Body of pancreas (tissue), 4 donors: ENCODE measurements at regions not wholly inside any gene's neighbourhood (a gene's known extent, or its start where the extent isn't known, plus 50 kb on each side); places are given as distances from the start of the nearest gene placed in this dataset.

ENCODE experiments used
- ATAC-seq: fragments of 150-250 bp; one replicate; pipeline ENCODE4 v1.9.1; 2016
- DNase-seq, 4 donors: peaks; one replicate each; pipeline ENCODE4 v3.0.0-alpha.2; 2019
- H3K27ac ChIP-seq, 4 donors: fragments of 200-600 bp; sonication (generic); 1 replicate in 3 of 4; 2 replicates in 1 of 4; pipeline versions ENCODE4 v1.5.1 to v1.6.1; 2016 to 2019; ENCODE audit warnings: mild to moderate bottlenecking in 1 of 4, mixed read lengths in 1 of 4, moderate library complexity in 1 of 4
- H3K27me3 ChIP-seq, 2 donors: fragments of 200-600 bp; sonication (generic); one replicate each; pipeline ENCODE4 v1.6.0; 2016; ENCODE audit warnings: mild to moderate bottlenecking in 1 of 2
- H3K36me3 ChIP-seq, 2 donors: fragments of 200-600 bp; sonication (generic); replicated peaks in 1 of 2; 2 replicates each; pipeline ENCODE4 v1.5.1; 2016; ENCODE audit warnings: low read depth in 2 of 2; ENCODE audit not compliant: insufficient read depth in 1 of 2
- H3K4me1 ChIP-seq: fragments of 200-600 bp; sonication (generic); one replicate; pipeline ENCODE4 v1.6.0; 2016
- H3K4me3 ChIP-seq, 2 donors: fragments of 200-600 bp; sonication (generic); 1 replicate in 1 of 2; 2 replicates in 1 of 2; pipeline ENCODE4 v1.5.1; 2016 to 2019
- H3K9me3 ChIP-seq, 3 donors: fragments of 200-600 bp; sonication (generic); 1 replicate in 2 of 3; 2 replicates in 1 of 3; pipeline ENCODE4 v1.5.1; 2016
- POLR2A ChIP-seq, 3 donors: fragments of 450-650 bp; IDR thresholded peaks; one replicate each; pipeline ENCODE4 v1.6.1; 2016; ENCODE audit warnings: antibody characterized with exemption in 3 of 3, mild to moderate bottlenecking in 2 of 3
- WGBS, 2 donors: methylation state at CpG; one replicate each; pipeline ENCODE4 v1.1.5; 2017; 5-methylcytosine and 5-hydroxymethylcytosine counted together
- intact Hi-C: fragments of 100-400 bp; cut with DNase I; formaldehyde crosslinking; loops from one replicate; pipeline ENCODE4 v1.15.1; 2023
- TF ChIP-seq, protein P1 (sequence below), 7 experiments: fragments of 450-650 bp in 4 of 7; fragments of 200-600 bp in 3 of 7; sonication (generic) in 3 of 7; IDR thresholded peaks; one replicate each; pipeline ENCODE4 v1.5.1; 2016 to 2019; ENCODE audit warnings: antibody characterized with exemption in 7 of 7

DNA sequence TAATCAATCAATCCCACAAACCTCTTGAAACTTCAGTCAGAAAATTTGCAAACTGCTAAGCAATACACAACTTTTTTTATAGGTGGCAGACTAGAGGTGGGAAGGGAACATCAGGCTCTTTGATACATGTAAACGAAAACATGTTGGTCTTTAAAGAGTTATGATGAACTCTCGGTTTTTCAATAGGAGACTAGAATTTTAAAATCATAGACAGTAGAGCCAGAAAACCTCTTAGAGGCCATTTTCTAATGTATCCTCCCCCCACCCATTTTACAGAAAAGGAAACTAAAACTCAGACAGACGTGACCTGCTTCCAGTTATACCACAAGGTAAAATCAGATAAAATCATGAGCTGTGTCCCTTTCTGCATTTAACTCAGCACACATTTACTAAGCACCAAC, 179.1 kb upstream of the LPP start:
- Histone ChIP-seq H3K4me1 (peaks cover 6% of the 10 kb centered on the region), H3K27me3 (no peaks in the 10 kb centered on the region), H3K4me3 (no peak overlapping the region), H3K36me3 (no peaks in the 10 kb centered on the region), H3K27ac (no peak overlapping the region), H3K9me3 (no peaks in the 10 kb centered on the region)
- no peak for DNase-seq
- WGBS, 2 donors: 16 to 19% methylated on average over 3 of the region's 3 CpGs
- TF ChIP-seq, protein P1, sequence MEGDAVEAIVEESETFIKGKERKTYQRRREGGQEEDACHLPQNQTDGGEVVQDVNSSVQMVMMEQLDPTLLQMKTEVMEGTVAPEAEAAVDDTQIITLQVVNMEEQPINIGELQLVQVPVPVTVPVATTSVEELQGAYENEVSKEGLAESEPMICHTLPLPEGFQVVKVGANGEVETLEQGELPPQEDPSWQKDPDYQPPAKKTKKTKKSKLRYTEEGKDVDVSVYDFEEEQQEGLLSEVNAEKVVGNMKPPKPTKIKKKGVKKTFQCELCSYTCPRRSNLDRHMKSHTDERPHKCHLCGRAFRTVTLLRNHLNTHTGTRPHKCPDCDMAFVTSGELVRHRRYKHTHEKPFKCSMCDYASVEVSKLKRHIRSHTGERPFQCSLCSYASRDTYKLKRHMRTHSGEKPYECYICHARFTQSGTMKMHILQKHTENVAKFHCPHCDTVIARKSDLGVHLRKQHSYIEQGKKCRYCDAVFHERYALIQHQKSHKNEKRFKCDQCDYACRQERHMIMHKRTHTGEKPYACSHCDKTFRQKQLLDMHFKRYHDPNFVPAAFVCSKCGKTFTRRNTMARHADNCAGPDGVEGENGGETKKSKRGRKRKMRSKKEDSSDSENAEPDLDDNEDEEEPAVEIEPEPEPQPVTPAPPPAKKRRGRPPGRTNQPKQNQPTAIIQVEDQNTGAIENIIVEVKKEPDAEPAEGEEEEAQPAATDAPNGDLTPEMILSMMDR (IDR thresholded peaks at IDR 0.05): peak in 6 of 7 experiments; percentile 12 to 46 (median 34)
- no peak for TF ChIP-seq POLR2A (IDR thresholded peaks at IDR 0.05)
- intact Hi-C loops: no loop called here
- no peak for ATAC-seq

DNA sequence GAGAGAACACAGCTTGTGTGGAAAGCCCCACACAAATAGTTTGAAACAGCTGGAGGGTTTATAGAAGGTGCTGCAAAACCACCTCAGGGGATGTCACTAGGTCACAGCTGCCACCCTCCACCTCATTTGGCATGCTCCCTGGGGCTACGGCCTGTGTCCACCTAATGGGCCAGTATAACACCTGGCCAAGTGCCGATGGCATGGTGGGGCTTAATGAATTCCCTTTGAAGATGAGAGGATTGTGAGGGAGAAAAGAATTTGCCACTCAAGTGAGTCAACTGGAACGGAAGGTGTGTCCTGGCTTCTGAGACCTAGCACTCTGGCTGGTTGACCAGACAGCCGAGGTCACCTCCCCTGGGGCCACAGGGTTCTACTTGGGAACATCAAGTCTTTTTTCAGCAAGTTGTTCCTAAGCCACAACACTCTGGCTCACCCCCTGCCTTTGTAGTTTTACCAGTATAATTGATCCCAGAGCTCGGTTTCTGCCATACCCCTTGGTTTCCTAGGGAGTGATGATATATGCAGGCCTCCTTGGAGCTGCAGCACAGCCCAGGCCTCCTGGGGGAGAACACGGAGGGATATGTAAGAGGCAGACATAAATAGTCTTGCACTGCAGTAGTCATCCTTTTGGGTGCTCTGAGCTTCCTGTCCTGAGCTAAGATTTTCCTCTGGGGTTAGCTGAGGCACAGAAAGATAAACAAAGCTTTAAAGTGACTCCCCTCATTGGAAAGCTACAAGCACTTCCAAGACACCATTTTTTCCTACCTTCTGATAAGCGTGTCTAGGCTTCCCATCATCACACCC, 178.2 kb upstream of the LPP start:
- Histone ChIP-seq H3K9me3 (no peaks in the 10 kb centered on the region), H3K36me3 (no peaks in the 10 kb centered on the region), H3K4me1 (peaks cover 6% of the 10 kb centered on the region), H3K4me3 (no peak overlapping the region), H3K27me3 (no peaks in the 10 kb centered on the region), H3K27ac (no peak overlapping the region)
- intact Hi-C loops: no loop called here
- TF ChIP-seq, protein P1 (IDR thresholded peaks at IDR 0.05): no peak
- no peak for TF ChIP-seq POLR2A (IDR thresholded peaks at IDR 0.05)
- WGBS, 2 donors: 86 to 92% methylated on average over 7 of the region's 7 CpGs
- DNase-seq (no peak), ATAC-seq (no peak)

DNA sequence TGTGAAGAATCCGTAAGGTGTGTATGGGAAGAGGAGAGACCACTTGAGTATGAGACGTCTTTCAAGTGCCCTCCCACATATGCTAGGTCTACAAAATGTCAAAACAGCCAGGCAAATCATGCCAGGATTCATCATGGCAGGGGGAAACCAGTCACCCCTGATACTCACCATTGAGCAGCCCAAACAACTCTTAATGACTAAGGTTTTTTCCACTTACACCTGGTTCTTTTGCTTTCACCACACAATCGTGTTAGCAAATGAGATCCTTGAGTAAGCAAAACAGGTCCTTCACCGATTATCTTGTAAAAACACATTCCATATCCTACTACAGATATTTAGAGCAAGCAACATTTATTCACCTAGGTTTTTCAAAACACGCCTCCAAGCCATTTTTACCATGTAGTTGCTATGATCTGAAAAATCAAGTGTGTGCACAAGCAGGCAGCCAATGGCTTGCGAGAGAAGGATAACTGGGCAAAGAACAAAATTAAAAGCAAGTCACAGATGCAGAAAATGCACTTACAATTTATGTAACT, 177.5 kb upstream of the LPP start:
- DNase-seq: no peak
- no peak for ATAC-seq
- intact Hi-C loops: no loop called here
- H3K36me3 ChIP-seq: no peaks in the 10 kb centered on the region
- no peak overlapping the region for H3K27ac ChIP-seq
- H3K27me3 ChIP-seq: no peaks in the 10 kb centered on the region
- 84 to 85% methylated on average over 6 of the region's 6 CpGs for WGBS, 2 donors
- peaks cover 6% of the 10 kb centered on the region for H3K4me1 ChIP-seq
- H3K9me3 ChIP-seq: no peaks in the 10 kb centered on the region
- TF ChIP-seq POLR2A (IDR thresholded peaks at IDR 0.05): no peak
- TF ChIP-seq, protein P1 (IDR thresholded peaks at IDR 0.05): no peak
- no peak overlapping the region for H3K4me3 ChIP-seq

DNA sequence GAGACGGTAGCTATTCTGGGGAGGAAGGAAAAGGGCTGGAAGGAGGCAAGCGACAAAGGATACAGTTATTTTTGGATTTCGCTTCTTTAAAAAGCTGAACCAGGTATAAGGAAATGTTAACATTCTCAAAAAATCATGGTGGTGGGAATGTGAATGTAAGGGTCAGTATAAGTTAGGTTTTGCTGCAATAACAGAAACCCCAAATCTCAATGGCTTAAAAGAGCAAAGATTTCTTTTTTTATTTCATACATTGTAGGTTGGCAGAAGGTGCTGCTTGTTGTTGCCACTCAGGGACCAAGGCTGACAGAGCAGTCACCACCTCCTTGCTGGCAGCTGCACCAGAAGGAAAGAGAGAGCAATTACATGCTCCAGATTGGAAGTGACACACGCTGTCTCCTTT, 176.3 kb upstream of the LPP start:
- Histone ChIP-seq H3K36me3 (no peaks in the 10 kb centered on the region), H3K9me3 (no peaks in the 10 kb centered on the region), H3K4me3 (no peak overlapping the region), H3K27ac (no peak overlapping the region), H3K27me3 (no peaks in the 10 kb centered on the region), H3K4me1 (peaks cover 6% of the 10 kb centered on the region)
- DNase-seq (no peak), ATAC-seq (no peak)
- intact Hi-C loops: no loop called here
- WGBS, 2 donors: 91 to 92% methylated on average over 4 of the region's 4 CpGs
- TF ChIP-seq, protein P1 (IDR thresholded peaks at IDR 0.05): no peak
- no peak for TF ChIP-seq POLR2A (IDR thresholded peaks at IDR 0.05)
